ENCODE measurements at regions not wholly inside any gene's neighbourhood (a gene's known extent, or its start where the extent isn't known, plus 50 kb on each side); places are given as distances from the start of the nearest gene placed in this dataset.
A peak's percentile ranks its signal among the peaks of the same experiment; 100 is the strongest.

DNA sequence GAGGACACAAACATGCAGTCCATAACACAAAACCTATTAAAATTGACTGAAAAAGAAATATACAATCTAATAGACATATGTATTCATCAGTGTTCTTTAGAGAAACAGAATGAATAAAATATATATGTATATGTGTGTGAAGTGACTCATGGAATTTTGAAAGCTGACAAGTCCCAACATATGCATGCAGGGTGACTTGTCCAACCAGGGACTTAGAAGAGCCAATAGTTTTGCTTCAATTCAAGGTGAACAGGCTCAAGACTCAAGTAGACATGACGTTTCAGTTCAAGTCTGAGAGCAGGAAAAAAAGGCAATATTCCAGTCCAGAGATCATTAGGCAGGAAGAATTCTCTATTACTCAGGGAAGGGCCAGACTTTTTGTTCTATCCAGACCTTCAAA lies 271.2 kb upstream of the SETBP1 start:
- no peak overlapping the region for H3K4me3 ChIP-seq (ENCODE audit: low read length)
- DNase-seq (ENCODE audit: low read depth) = no peak
- no peak for TF ChIP-seq CTCF (conservative IDR thresholded peaks at IDR 0.05; ENCODE audit: low read depth, low read length)

DNA sequence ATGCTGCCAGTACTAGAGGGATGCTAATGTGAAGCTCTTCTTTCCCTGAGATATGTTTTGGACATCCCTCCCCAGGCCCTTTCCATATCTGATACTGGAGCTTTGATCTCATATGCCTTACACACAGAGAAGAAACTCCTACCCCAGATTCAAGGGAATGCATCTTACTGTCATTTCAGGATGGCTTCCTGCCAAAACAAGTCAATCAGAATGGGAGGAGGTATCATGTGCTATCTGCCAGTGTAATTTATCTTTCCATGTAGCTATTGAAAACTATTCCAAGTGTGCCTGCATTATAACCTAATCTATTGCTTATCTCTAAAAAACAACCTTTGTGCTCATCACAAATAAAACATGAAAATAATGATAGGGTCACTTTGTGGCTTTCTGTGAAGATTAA lies 269.9 kb upstream of the SETBP1 start:
- no peak for DNase-seq (ENCODE audit: low read depth)
- no peak for TF ChIP-seq CTCF (conservative IDR thresholded peaks at IDR 0.05; ENCODE audit: low read depth, low read length)
- no peak overlapping the region for H3K4me3 ChIP-seq (ENCODE audit: low read length)

GRCh38 chr18:44411262-44411905 lies 269.3 kb upstream of the SETBP1 start:
- no peak for TF ChIP-seq CTCF (conservative IDR thresholded peaks at IDR 0.05; ENCODE audit: low read depth, low read length)
- no peak overlapping the region for H3K4me3 ChIP-seq (ENCODE audit: low read length)
- peak; percentile 94 for DNase-seq (ENCODE audit: low read depth)

- H3K4me3 ChIP-seq (ENCODE audit: low read length) = no peak overlapping the region
- peak; percentile 50 for DNase-seq (ENCODE audit: low read depth)
- TF ChIP-seq CTCF (conservative IDR thresholded peaks at IDR 0.05; ENCODE audit: low read depth, low read length) = no peak
These were observed 268.7 kb upstream of the SETBP1 start for GRCh38 chr18:44411976-44412375.

DNA sequence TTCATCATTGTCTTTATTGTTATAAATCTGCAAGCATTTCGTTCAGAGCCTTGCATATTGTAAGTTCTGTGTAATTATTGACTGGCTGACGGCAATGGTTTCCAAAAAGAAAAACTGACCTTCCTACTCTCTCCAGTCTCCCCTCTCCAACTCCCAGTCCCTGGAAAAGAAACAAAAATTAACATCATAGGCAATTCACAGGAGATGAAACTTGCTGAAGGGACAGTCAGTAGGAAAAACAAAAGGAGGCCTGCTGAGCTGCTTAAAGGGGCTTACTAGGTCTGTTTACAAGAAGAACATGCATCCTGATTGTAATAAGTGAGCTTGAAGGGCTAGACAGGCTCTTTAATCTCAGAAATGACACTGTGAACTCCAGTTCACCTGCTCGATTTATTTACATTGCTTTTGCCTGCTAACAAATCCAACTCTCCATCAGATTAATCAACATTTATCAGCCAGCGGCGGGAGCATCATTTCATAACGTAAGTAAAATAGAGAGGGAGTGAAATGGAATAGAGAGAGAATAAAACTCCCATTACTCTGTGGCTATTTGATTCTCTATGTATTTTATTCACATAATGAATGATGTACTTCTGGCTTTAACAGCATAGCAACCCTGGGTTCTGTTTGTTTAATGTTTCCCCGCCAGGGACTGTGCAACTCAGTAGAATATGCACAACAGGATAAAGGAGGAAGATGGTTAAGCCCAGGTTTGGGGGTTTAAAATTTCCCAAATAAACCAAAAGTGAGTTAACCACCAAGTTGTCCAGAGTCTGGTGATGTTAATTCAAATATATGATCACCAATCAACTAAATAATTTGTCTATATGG lies 256.7 kb upstream of the SETBP1 start:
- no peak for TF ChIP-seq CTCF (conservative IDR thresholded peaks at IDR 0.05; ENCODE audit: low read depth, low read length)
- H3K4me3 ChIP-seq (ENCODE audit: low read length) = no peak overlapping the region
- DNase-seq (ENCODE audit: low read depth) = no peak

DNA sequence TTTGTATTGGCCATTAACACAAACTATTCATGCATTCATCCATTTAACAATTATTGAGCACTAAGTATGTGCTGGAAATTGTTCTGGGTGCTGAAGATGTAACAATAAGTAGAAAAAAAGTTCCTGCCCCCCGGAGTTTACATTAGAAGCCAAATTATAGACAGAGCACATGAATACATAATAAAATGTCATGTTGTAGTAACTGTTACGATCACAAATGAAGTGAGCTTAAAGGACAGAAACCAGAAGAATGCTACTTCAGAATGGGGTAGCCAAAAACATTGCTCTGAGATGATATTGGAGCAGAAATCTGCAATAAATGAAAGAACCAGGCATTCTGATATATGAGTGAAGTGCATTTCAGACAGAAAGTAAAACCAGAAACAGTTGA lies 256.0 kb upstream of the SETBP1 start:
- no peak for TF ChIP-seq CTCF (conservative IDR thresholded peaks at IDR 0.05; ENCODE audit: low read depth, low read length)
- no peak for DNase-seq (ENCODE audit: low read depth)

DNA sequence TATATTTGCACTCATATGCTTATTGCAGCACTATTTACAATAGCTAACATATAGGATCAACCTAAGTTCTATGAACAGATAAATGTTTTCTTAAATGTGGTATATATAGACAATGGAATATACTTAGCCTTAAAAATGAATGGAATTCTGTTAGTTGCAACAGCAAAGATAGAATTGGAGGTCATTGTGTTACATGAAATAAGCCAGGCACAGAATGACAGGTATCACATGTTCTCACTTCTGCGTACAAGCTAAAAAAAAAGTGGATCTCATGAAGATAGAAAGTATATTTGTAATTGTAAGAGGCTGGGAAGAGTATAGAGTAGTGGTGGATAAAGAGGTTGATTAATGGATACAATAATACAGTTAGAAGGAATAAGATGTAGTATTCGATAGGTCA lies 255.5 kb upstream of the SETBP1 start:
- no peak for TF ChIP-seq CTCF (conservative IDR thresholded peaks at IDR 0.05; ENCODE audit: low read depth, low read length)
- no peak overlapping the region for H3K4me3 ChIP-seq (ENCODE audit: low read length)
- DNase-seq (ENCODE audit: low read depth) = no peak

More for the DNA sequence above, 256.0 kb upstream of the SETBP1 start:
- no peak overlapping the region for H3K4me3 ChIP-seq (ENCODE audit: low read length)

Data from retinal pigment epithelial cell (primary cell).